ENCODE measurements at regions not wholly inside any gene's neighbourhood (a gene's known extent, or its start where the extent isn't known, plus 50 kb on each side); places are given as distances from the start of the nearest gene placed in this dataset.

DNA sequence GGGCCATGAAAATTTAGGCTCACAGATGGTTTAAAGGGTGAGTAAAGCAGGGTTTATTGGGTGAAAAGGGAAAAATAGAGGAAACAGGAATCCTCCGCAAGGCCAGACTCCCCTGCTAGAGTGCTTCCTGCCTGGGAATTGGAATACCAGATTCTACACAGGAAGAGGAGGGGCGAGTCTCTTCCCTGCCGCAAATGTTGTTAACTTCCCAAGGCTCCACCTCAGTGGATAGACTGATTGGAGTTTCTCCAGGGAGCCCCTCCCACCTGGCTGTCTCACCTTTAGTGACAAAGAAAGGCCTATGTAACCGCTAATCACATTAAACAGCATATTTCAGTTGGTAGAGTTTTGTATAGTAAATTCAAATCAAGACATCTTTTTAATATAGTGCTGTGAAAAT, 1450.1 kb downstream of the KCNT2 start:
- DNase-seq (ENCODE audit: low read depth in 4 of 4, low spot score in 3 of 4), result no peak

DNA sequence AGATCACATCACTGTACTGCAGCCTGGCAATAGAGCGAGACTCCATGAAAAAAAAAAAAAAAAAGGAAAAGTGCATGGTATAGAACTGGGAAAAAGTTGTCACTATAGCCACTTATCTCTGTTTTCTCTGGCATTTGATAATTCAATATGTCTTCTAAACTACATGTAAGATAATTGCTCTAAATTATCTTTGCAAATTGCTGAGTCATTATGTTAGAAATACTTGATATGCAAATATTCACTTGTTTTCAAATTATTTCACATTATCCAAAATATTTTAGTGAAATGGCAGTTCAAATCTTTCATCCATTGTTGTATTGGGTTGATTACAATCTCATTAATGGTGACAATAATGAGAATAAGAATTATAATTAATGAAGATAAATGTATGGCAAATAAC, 1455.1 kb downstream of the KCNT2 start:
- DNase-seq (ENCODE audit: low read depth in 4 of 4, low spot score in 3 of 4), result no peak

DNA sequence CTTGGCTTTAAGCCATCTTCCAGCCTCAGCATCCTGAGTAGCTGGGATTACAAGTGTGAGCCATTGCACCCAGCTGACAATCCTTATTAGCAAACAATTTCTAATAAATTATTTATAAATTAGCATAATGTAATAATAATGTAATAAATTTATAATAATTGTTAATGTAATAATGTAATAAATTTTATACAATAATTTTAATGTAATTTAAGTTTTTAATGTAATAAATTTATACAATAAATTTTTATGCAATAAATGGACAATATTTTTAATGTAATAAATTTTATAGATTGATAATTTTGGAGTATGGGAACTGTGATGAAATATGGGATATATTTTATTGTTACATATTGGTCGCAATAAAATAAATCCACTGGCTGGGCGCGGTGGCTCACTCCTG, 1457.5 kb downstream of the KCNT2 start:
- DNase-seq (ENCODE audit: low read depth in 4 of 4, low spot score in 3 of 4), result no peak

DNA sequence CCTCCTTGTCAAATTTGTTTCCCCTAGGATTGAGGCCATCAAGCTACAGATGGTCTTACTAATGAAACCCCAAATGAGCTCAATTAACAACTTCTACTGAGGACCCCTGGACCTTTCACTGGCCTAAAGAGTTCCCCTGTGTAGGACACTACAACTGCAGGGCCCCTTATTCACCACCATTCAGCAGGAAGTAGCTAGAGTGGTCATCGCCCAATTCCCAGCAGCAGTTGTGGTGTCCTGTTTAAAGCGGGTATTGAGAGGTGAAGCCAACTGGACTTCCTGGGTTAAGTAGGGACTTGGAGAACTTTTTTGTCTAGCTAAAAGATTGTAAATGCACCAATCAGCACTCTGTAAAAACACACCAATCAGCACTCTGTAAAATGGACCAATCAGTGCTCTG, 1466.9 kb downstream of the KCNT2 start:
- no peak for DNase-seq (ENCODE audit: low read depth in 4 of 4, low spot score in 3 of 4)

DNA sequence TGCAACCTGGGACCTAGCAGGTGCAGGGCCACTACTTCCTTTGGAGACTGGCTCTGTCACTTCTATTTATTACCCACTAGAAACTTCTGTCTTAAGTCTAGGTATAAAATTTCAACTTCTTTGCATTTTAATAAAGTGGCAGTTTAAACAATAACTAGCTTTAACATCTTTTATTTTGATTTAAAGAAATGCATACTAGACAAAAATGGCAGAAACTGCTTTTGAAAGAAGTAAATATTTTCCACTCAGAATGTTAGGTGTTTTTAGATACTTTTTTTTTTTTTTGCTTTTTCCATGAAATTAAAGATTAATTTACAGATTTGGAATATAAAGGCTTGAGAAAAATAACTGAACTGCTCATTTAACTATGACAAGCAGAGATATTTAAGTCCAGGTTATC, 1477.6 kb downstream of the KCNT2 start:
- DNase-seq (ENCODE audit: low read depth in 4 of 4, low spot score in 3 of 4), result no peak

DNA sequence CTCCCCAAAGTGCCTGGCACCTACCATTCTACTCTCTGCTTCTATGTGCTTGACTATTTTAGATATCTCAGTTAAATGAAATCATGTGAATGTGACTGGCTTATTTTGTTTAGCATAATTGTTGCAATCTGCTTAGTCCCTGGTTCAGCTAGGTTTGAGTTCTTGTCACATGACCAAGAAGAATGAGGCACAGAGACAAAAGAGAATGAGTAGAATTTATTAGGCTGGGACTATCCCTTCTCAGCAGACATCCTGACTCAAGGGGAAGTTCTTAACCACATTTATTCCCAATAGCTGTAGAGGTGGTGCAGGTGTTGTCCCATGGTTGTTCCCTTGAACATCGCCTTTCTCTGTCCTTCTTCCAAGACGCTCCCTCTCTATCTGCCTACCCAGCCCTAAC, 1485.7 kb downstream of the KCNT2 start:
- DNase-seq (ENCODE audit: low read depth in 4 of 4, low spot score in 3 of 4), result no peak

DNA sequence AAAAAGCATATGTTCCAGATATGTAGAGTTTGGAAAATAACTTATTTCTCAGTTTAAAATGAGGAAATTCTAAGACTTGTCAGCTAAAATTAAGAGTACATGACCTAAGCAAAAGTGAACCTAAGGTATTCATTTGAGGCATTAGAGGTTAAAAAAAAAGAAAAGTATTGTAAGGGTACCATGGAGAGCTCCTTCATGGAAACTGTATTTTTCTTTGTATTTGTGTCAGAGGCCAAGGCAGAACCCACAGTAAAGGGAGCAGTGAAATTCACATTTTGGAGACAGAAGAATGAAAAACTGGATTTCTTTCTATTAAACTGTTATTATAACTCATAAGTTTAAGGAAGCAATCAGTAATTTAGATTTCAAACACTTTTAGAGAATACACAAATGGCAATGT, 1494.8 kb downstream of the KCNT2 start:
- DNase-seq (ENCODE audit: low read depth in 4 of 4, low spot score in 3 of 4), result no peak

DNA sequence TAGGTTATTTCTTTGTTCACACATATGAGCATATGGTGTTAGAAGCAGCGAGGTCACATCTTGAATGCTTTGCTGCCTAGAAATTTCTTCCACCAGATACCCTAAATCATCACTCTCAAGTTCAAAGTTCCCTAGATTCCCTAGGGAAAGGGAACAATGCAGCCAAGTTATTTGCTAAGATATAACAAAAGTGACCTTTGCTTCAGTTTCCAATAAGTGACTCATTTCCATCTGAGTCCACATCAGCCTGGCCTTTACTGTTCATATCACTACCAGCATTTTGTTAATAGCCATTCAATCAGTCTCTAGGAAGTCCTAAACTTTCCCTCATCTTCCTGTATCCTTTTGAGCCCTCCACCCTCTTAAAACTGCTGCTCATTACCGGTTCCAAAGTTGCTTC, 1502.5 kb downstream of the KCNT2 start:
- DNase-seq (ENCODE audit: low read depth in 4 of 4, low spot score in 3 of 4), result no peak

DNA sequence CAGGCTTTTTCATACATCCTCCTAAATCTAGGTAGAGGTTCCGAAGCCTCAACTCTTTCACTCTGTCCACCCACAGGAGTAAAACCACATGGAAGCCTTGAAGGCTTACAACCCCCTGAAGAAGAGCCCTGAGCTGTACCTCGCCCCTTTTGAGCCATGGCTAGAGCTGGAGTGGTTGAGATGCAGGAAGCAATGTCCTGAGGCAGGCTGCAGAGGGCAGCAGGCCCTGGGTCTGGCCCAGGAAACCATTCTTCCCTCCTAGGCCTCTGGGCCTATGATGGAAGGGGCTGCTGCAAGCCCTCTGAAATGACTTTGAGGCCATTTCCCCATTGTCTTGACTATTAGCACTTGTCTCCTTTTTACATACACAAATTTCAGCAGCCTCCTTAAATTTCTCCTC, 1503.0 kb downstream of the KCNT2 start:
- DNase-seq (ENCODE audit: low read depth in 4 of 4, low spot score in 3 of 4), result no peak

DNA sequence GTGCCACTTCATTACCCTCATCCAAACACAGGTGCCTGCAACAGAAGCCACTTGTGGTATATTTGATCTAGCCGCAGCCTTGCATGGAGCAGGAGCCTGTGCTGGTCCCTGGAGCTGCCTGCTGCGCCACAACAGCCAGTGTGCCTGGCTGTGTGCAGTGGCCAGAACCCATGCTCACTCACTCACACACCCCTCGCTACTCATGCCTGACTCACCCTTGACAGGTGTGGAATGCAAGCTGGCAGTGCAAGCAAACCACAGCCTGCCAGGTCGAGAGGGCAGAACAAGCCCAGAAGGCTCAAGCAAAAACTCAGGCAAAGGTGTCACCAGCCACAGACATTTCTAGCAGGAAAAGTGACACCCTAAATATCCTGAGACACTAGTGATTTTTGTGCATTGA, 1510.9 kb downstream of the KCNT2 start:
- no peak for DNase-seq (ENCODE audit: low read depth in 4 of 4, low spot score in 3 of 4)

DNA sequence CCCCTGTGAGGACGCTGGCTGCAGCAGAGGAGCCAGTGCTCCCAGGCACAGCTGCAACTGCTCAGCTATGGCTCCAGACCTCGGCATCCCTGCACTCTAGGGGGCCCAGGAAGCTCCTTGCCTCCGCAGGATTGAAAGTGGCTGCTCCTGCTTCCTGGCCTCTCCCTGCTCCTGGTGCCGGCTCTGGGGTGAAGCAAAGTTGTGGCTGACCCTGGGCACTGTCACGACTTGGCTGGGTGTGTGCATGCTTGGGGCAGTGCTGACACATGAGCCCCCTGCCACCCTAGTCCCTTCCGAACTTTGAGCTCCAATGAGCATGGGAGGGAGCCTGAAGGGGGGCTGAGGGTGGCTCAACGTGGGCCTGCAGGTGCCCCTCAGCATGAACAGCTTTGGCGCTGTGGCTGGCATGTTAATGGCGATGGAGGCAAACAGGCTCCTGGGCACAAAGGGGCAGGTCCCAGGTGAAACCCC, 1512.2 kb downstream of the KCNT2 start:
- DNase-seq (ENCODE audit: low read depth in 4 of 4, low spot score in 3 of 4), result no peak

DNA sequence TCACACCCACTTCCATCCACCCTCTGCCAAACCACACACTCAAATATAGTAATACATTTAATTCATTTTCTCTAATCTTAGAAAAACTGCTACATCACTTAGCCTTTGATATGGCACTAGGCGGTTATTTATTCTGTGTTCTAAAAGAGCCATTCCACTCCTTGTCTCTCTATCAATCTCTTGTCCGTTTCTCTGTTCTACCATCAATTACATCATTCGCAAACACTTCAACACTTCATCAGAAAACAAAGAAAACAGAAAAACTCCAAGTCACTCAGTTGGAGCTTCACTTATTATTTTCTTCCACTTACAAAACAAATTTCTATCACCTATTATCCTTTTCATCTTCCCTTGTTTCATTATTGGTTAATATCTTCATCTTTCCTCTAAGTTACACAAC, 1523.0 kb downstream of the KCNT2 start:
- no peak for DNase-seq (ENCODE audit: low read depth in 4 of 4, low spot score in 3 of 4)

DNA sequence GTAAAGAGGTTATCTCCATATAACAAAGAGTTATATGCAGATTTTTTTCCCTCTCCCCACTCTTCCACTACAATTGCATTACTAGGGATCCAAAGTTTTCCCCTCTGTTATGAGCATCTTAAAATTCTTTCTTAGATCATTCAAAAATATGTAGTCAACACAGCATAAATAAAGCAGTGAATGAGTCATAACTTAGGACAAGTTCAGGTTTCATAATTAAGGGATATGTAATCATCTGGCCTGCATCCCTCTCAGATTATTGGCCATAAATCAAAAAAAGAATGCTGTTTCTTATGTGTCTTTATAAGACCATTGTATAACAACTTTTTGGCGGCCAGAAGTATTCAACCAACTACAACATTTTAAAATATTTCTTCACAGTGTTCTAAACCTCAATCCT, 1526.1 kb downstream of the KCNT2 start:
- DNase-seq (ENCODE audit: low read depth in 4 of 4, low spot score in 3 of 4), result no peak

DNA sequence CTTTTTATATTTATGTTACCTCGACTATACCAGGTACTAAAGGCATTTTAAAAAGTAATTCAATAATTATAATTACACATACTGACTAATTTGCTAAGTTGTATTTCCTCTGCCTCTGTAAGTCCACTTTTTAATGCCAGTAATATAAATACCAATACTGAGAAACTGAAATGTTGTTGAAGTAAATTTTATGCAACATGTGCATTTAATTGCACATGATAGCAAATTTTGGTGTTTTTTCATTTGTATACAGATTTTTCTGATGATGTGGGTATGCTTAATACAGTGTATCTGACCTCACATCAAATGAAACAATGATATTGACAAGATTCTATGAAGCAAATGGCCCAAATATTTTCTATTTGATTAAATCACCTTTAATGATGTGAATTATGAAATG, 1531.6 kb downstream of the KCNT2 start:
- DNase-seq (ENCODE audit: low read depth in 4 of 4, low spot score in 3 of 4), result no peak

DNA sequence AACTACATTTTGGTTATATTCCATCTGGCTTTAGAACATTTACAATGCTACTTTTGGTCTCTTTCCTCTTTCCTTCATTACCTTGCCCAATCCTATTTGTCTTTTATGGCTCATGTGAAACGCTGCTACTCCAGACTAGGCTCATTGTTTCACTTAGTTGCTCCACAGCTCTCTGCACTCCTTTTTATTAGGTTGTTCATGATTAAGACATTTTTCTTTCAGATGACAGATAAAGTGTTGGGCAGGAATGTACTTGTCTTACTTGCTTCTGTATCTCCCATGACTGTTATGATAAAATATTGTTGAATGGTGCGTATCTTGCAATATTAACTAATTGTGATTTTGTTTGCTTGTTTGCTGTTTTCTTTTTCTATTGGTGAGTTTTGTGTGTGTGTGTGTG, 1532.3 kb downstream of the KCNT2 start:
- DNase-seq (ENCODE audit: low read depth in 4 of 4, low spot score in 3 of 4), result no peak

DNA sequence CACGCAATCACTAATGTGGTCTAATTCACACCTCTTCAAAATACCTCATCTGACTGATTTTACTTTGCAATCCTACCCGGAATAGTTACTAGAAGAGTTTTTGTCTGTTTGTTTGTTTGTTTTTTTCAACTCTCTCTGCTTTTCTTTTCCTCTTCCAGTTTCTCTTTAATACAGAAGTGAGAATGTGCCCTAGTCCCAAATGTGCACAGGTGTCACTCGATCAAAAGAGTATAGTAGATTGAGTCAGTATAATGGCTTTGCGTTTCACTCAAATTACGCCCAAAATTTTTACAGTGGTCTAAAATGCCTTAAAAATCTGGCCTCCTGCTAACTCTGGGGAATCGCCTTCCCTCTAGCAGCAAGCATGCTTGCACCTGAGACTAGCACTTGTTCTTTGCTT, 1536.8 kb downstream of the KCNT2 start:
- DNase-seq (ENCODE audit: low read depth in 4 of 4, low spot score in 3 of 4), result no peak

DNA sequence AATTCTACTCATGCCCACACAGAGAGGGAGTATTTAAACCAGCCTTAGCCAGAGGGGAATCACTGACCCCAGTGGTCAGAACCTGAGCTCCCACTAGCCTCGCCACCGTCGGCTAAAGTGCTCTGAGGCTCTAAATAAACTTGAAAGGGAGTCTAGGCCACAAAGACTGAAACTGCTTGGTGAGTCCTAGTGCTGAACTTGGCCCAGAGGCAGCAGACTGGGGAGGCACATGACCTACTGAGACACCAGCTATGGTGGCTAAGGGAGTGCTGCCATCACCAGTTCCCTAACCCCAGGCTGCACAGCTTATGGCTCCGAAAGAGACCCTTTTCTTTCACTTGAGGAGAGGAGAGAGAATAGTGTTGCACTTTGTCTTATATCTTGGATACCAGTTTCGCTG, 1542.8 kb downstream of the KCNT2 start:
- DNase-seq (ENCODE audit: low read depth in 4 of 4, low spot score in 3 of 4), result no peak

DNA sequence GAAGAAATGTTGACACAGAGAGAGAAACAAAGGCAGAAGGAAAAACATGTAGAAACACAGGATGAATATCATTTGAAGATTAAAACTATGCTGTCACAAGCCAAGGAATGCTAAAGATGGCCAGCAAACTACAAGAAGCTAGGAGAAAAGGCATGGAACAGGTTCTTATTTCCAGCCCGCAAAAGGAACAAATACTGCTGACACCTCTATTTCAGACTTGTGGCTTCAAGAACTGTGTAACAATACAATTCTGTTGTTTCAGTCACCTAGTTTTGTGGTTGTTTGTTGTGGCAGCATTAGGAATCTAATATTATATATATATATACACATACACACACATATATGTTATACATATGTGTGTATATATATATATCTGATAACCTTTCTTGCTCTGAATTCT, 1543.9 kb downstream of the KCNT2 start:
- no peak for DNase-seq (ENCODE audit: low read depth in 4 of 4, low spot score in 3 of 4)

DNA sequence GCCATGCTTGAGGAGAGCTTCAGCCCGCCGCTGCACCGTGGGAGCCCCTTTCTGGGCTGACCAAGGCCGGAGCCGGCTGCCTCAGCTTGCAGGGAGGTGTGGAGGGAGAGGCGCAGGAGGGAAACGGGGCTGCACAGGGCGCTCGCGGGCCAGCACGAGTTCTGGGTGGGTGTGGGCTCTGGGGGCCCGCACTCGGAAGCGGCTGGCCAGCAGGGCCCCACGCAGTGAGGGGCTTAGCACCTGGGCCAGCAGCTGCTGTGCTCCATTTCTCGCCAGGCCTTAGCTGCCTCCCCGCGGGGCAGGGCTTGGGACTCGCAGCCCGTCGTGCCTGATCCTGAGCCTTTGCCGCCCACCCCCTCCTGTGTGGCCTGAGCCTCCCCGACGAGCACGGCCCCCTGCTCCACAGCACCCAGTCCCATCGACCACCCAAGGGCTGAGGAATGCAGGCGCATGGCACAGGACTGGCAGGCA, 1554.0 kb downstream of the KCNT2 start:
- no peak for DNase-seq (ENCODE audit: low read depth in 4 of 4, low spot score in 3 of 4)

DNA sequence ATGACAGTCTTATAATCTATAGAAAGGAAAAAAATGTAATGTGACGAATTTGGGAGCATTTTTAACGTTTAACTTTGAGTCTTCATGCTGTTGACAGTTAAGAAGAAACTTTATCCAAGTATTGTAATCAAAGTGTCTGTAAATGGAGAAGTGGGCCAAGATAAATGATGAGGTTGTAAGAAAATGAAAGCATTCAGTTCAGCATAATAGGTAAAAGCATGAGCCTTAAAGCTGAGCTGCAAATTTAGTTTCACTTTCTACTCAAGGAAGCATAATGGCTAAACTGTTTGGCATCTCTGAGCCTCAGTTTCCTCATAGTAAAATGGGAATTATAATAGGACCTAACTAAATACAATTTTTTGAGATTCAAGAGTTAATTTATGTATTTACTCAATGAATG, 1554.8 kb downstream of the KCNT2 start:
- DNase-seq (ENCODE audit: low read depth in 4 of 4, low spot score in 3 of 4), result no peak

DNA sequence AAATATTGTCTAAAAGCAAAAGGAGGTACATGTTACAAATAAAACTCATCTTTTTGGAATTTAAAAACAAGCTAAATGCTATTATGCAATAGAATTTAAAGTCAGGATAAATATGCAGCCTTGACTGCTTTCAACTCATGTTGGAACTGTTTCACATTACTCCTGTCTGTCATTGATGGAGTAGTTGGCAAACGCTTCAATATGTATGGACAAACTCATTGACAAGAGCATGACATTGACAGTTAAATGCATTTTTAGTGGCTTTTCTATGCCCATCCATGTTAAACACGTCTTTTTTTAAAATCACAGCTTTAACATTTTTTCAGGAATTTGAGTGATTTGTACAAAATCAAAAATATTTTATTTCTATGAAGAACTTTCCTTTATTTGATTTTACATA, 1560.5 kb downstream of the KCNT2 start:
- DNase-seq (ENCODE audit: low read depth in 4 of 4, low spot score in 3 of 4), result no peak

DNA sequence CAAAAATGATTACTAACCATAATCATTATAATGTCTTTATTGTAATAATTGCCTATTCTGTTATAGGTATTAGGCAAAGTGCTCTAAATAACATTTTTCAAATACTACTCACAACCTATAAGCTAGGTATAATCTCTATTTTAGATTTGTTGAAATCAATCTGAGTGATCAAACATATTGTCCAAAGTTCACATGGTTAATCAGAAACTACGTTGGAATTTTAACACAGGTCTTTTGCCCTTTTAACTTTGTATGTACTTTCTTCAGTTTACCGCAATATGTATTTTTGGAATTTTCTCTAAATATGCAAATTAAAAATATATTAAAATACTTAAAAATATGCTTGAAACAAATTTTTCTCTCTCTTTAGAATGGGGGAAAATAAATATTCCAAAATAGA, 1563.2 kb downstream of the KCNT2 start:
- no peak for DNase-seq (ENCODE audit: low read depth in 4 of 4, low spot score in 3 of 4)

DNA sequence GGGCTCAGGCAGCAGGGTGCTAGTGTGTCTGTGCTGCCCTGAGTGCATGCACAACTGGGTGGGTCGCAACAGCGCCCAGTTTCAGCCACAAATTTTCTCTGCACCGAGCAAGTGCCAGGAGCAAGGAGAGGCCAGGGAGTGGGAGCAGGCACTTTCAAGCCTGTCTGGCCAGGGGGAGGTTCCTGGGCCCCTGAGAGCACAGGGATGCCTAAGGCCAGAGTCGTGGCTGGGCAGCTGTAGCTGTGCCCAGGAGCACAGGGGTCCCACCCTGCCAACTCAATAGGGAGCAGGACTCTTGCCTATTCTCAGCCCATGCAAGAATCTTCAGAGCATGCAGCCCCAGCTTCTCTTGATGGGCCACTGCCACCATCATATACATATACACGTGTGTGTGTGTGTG, 1577.4 kb downstream of the KCNT2 start:
- no peak for DNase-seq (ENCODE audit: low read depth in 4 of 4, low spot score in 3 of 4)

DNA sequence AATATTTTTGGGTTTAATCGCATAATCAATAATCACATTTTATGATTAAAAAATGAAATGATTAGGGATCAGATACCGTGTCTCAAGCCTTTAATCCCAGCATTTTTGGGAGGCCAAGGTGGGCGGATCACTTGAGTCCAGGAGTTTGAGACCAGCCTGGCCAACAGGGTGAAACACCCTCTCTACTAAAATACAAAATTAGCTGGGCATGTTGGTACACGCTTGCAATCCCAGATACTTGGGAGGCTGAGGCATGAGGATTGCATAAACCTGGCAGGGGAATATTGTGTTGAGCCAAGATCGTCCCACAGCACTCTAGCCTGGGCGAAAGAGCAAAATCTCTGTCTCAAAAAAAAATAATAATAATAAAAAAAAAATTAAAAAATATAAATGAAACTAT, 1581.4 kb downstream of the KCNT2 start:
- DNase-seq (ENCODE audit: low read depth in 4 of 4, low spot score in 3 of 4), result no peak
